ENCODE measurements at regions not wholly inside any gene's neighbourhood (a gene's known extent, or its start where the extent isn't known, plus 50 kb on each side); places are given as distances from the start of the nearest gene placed in this dataset.

- TF ChIP-seq POLR2A (IDR thresholded peaks at IDR 0.05; ENCODE audit: low read depth, low read length) (no peak), POLR2AphosphoS5 (IDR thresholded peaks at IDR 0.05; ENCODE audit: low read depth, low read length) (no peak), TAF1 (IDR thresholded peaks at IDR 0.05; ENCODE audit: borderline replicate concordance, low read depth, low read length) (no peak)
Observed at GRCh38 chr5:101561018-101561417, 657.9 kb upstream of the ST8SIA4 start.
